GM23338 (cell line): ENCODE measurements at regions not wholly inside any gene's neighbourhood (a gene's known extent, or its start where the extent isn't known, plus 50 kb on each side); places are given as distances from the start of the nearest gene placed in this dataset.

Experiments
- ATAC-seq: fragments of 200-7000 bp; cut with Tn5 transposase; 3 replicates; pipeline ENCODE4 v1.9.1; 2020
- DNase-seq: peaks from one replicate; pipeline ENCODE4 v3.0.0-alpha.2; 2015; ENCODE audit warnings: low spot score
- H2AFZ ChIP-seq: fragments of 200-600 bp; sonication (generic); 2 replicates; pipeline ENCODE4 v1.8.0; 2016; ENCODE audit warnings: antibody characterized with exemption, mild to moderate bottlenecking, moderate library complexity
- H3F3A ChIP-seq: fragments of 200-600 bp; sonication (generic); replicated peaks from 2 replicates; pipeline ENCODE4 v1.8.0; 2017; ENCODE audit warnings: antibody characterized with exemption, mixed run types, low read depth
- H3K27ac ChIP-seq: fragments of 200-600 bp; sonication (generic); 2 replicates; pipeline ENCODE4 v1.6.1; 2016; ENCODE audit warnings: low read depth
- H3K27me3 ChIP-seq: fragments of 200-600 bp; sonication (generic); 2 replicates; pipeline ENCODE4 v1.8.0; 2016; ENCODE audit warnings: mild to moderate bottlenecking, mixed run types, moderate library complexity; ENCODE audit not compliant: insufficient read depth
- H3K36me3 ChIP-seq: fragments of 200-600 bp; sonication (generic); 2 replicates; pipeline ENCODE4 v1.8.0; 2016; ENCODE audit warnings: mild to moderate bottlenecking; ENCODE audit not compliant: insufficient read depth
- H3K4me1 ChIP-seq: fragments of 200-600 bp; sonication (generic); 2 replicates; pipeline ENCODE4 v1.8.0; 2016; ENCODE audit warnings: mild to moderate bottlenecking, moderate library complexity; ENCODE audit not compliant: insufficient read depth
- H3K4me2 ChIP-seq: fragments of 200-600 bp; sonication (generic); 2 replicates; pipeline ENCODE4 v1.7.1; 2017; ENCODE audit warnings: mixed run types
- H3K4me3 ChIP-seq: fragments of 200-600 bp; sonication (generic); 2 replicates; pipeline ENCODE4 v1.6.1; 2016; ENCODE audit warnings: mixed run types
- H3K79me2 ChIP-seq: fragments of 200-600 bp; sonication (generic); replicated peaks from 2 replicates; pipeline ENCODE4 v1.8.0; 2017; ENCODE audit warnings: mild to moderate bottlenecking; ENCODE audit not compliant: insufficient read depth
- H3K9me2 ChIP-seq: fragments of 200-600 bp; sonication (generic); 2 replicates; pipeline ENCODE4 v1.8.0; 2017; ENCODE audit not compliant: insufficient read depth
- H4K20me1 ChIP-seq: fragments of 200-600 bp; sonication (generic); replicated peaks from 2 replicates; pipeline ENCODE4 v1.8.0; 2017; ENCODE audit warnings: mild to moderate bottlenecking; ENCODE audit not compliant: insufficient read depth
- H3K27ac Mint-ChIP-seq: 2 replicates; pipeline ENCODE4 v1.8.0; 2020; ENCODE audit warnings: inconsistent platforms, mild to moderate bottlenecking, moderate library complexity, mixed read lengths
- H3K27me3 Mint-ChIP-seq: 3 replicates; pipeline ENCODE4 v1.8.0; 2022; ENCODE audit warnings: low read depth, mild to moderate bottlenecking, moderate library complexity, mixed read lengths, inconsistent platforms; ENCODE audit not compliant: insufficient read depth, poor library complexity
- H3K36me3 Mint-ChIP-seq: 3 replicates; pipeline ENCODE4 v1.8.0; 2021; ENCODE audit warnings: low read depth, mild to moderate bottlenecking, inconsistent platforms, moderate library complexity, mixed read lengths
- H3K4me1 Mint-ChIP-seq: 3 replicates; pipeline ENCODE4 v1.8.0; 2020; ENCODE audit warnings: mild to moderate bottlenecking, inconsistent platforms, mixed read lengths
- H3K4me3 Mint-ChIP-seq: 3 replicates; pipeline ENCODE4 v1.8.0; 2021; ENCODE audit warnings: moderate library complexity, mild to moderate bottlenecking, inconsistent platforms, mixed read lengths
- H3K9me3 Mint-ChIP-seq: 3 replicates; pipeline ENCODE4 v1.8.0; 2020; ENCODE audit warnings: moderate library complexity, mild to moderate bottlenecking, inconsistent platforms, mixed read lengths
- CREB1 ChIP-seq: fragments of 250-450 bp; sonication (Bioruptor Pico); IDR thresholded peaks from 2 replicates; pipeline ENCODE4 v1.5.0; 2020; ENCODE audit warnings: low read depth, mild to moderate bottlenecking, moderate library complexity
- EZH2 ChIP-seq: fragments of 200-600 bp; sonication (generic); IDR thresholded peaks from one replicate; pipeline ENCODE4 v1.8.0; 2017; ENCODE audit warnings: antibody characterized with exemption, mild to moderate bottlenecking, low read depth; ENCODE audit not compliant: unreplicated experiment
- EZH2phosphoT487 ChIP-seq: fragments of 200-600 bp; sonication (generic); IDR thresholded peaks from one replicate; pipeline ENCODE4 v1.8.1; 2018; ENCODE audit warnings: antibody characterized with exemption; ENCODE audit not compliant: unreplicated experiment
- JUNB ChIP-seq: IDR thresholded peaks from one replicate; pipeline ENCODE4 v1.6.1; 2016; ENCODE audit warnings: antibody characterized with exemption; ENCODE audit not compliant: unreplicated experiment
- NANOG ChIP-seq: IDR thresholded peaks from 2 replicates; pipeline ENCODE4 v1.6.1; 2016; ENCODE audit warnings: antibody characterized with exemption, borderline replicate concordance
- POLR2AphosphoS5 ChIP-seq: IDR thresholded peaks from 2 replicates; pipeline ENCODE4 v1.6.1; 2016; ENCODE audit warnings: antibody characterized with exemption, low read depth
- STAT1 ChIP-seq: IDR thresholded peaks from one replicate; pipeline ENCODE4 v1.6.1; 2016; ENCODE audit warnings: antibody characterized with exemption; ENCODE audit not compliant: unreplicated experiment
- ZNF114 ChIP-seq: fragments of 250-450 bp; sonication (Bioruptor Pico); IDR thresholded peaks from 2 replicates; pipeline ENCODE4 v1.5.0; 2020; ENCODE audit warnings: mild to moderate bottlenecking, moderate library complexity
- ZNF331 ChIP-seq: fragments of 250-450 bp; sonication (Bioruptor Pico); IDR thresholded peaks from 2 replicates; pipeline ENCODE4 v1.5.0; 2020; ENCODE audit warnings: low read depth, mild to moderate bottlenecking, moderate library complexity
- TF ChIP-seq, protein P1 (sequence below): IDR thresholded peaks from one replicate; pipeline ENCODE4 v1.6.1; 2018; ENCODE audit warnings: antibody characterized with exemption; ENCODE audit not compliant: unreplicated experiment
- TF ChIP-seq, protein P2 (sequence below), 2 experiments: fragments of 200-600 bp in 1 of 2; sonication (generic) in 1 of 2; conservative IDR thresholded peaks; 2 replicates each; pipeline versions ENCODE4 v1.5.1 to v1.6.1; 2016 to 2017; ENCODE audit warnings: antibody characterized with exemption in 2 of 2, low read depth in 2 of 2, mild to moderate bottlenecking in 2 of 2, moderate library complexity in 1 of 2
- TF ChIP-seq, protein P3 (sequence below): IDR thresholded peaks from 2 replicates; pipeline ENCODE4 v1.6.1; 2016; ENCODE audit warnings: antibody characterized with exemption
- TF ChIP-seq, protein P4 (sequence below): fragments of 250-450 bp; sonication (Bioruptor Pico); IDR thresholded peaks from 2 replicates; pipeline ENCODE4 v1.5.0; 2020; ENCODE audit warnings: mild to moderate bottlenecking, moderate library complexity

GRCh38 chr1:2928366-2929325 lies 92.6 kb upstream of the ACTRT2 start:
- H3K4me1 ChIP-seq, result no peaks in the 10 kb centered on the region
- Mint-ChIP-seq H3K27ac (no peak overlapping the region), H3K4me3 (no peak overlapping the region), H3K4me1 (no peaks in the 10 kb centered on the region; the same call in 2 of the 3 replicates), H3K36me3 (peaks cover 20% of the 10 kb centered on the region), H3K9me3 (peaks cover 75% of the 10 kb centered on the region), H3K27me3 (peaks cover 4% of the 10 kb centered on the region)
- no peaks in the 10 kb centered on the region for H3K36me3 ChIP-seq
- no peaks in the 10 kb centered on the region for H3K79me2 ChIP-seq
- DNase-seq (no peak), ATAC-seq (no peak)
- no peaks in the 10 kb centered on the region for H3K27me3 ChIP-seq
- no peak overlapping the region for H3K27ac ChIP-seq
- H3F3A ChIP-seq, result no peaks in the 10 kb centered on the region
- no peak overlapping the region for H2AFZ ChIP-seq
- H4K20me1 ChIP-seq, result no peaks in the 10 kb centered on the region
- H3K4me2 ChIP-seq, result no peak overlapping the region
- no peak overlapping the region for H3K4me3 ChIP-seq
- H3K9me2 ChIP-seq, result no peaks in the 10 kb centered on the region
- TF ChIP-seq EZH2 (no peak), NANOG (no peak), STAT1 (no peak), ZNF331 (CRISPR knock-in tag) (no peak), JUNB (no peak), ZNF114 (CRISPR knock-in tag) (no peak), POLR2AphosphoS5 (no peak), EZH2phosphoT487 (no peak), CREB1 (CRISPR knock-in tag) (no peak)
- TF ChIP-seq, protein P1, sequence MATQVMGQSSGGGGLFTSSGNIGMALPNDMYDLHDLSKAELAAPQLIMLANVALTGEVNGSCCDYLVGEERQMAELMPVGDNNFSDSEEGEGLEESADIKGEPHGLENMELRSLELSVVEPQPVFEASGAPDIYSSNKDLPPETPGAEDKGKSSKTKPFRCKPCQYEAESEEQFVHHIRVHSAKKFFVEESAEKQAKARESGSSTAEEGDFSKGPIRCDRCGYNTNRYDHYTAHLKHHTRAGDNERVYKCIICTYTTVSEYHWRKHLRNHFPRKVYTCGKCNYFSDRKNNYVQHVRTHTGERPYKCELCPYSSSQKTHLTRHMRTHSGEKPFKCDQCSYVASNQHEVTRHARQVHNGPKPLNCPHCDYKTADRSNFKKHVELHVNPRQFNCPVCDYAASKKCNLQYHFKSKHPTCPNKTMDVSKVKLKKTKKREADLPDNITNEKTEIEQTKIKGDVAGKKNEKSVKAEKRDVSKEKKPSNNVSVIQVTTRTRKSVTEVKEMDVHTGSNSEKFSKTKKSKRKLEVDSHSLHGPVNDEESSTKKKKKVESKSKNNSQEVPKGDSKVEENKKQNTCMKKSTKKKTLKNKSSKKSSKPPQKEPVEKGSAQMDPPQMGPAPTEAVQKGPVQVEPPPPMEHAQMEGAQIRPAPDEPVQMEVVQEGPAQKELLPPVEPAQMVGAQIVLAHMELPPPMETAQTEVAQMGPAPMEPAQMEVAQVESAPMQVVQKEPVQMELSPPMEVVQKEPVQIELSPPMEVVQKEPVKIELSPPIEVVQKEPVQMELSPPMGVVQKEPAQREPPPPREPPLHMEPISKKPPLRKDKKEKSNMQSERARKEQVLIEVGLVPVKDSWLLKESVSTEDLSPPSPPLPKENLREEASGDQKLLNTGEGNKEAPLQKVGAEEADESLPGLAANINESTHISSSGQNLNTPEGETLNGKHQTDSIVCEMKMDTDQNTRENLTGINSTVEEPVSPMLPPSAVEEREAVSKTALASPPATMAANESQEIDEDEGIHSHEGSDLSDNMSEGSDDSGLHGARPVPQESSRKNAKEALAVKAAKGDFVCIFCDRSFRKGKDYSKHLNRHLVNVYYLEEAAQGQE, result no peak
- TF ChIP-seq, protein P2, sequence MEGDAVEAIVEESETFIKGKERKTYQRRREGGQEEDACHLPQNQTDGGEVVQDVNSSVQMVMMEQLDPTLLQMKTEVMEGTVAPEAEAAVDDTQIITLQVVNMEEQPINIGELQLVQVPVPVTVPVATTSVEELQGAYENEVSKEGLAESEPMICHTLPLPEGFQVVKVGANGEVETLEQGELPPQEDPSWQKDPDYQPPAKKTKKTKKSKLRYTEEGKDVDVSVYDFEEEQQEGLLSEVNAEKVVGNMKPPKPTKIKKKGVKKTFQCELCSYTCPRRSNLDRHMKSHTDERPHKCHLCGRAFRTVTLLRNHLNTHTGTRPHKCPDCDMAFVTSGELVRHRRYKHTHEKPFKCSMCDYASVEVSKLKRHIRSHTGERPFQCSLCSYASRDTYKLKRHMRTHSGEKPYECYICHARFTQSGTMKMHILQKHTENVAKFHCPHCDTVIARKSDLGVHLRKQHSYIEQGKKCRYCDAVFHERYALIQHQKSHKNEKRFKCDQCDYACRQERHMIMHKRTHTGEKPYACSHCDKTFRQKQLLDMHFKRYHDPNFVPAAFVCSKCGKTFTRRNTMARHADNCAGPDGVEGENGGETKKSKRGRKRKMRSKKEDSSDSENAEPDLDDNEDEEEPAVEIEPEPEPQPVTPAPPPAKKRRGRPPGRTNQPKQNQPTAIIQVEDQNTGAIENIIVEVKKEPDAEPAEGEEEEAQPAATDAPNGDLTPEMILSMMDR (conservative IDR thresholded peaks at IDR 0.05; ENCODE audit: low read depth in 2 of 2), result no peak
- TF ChIP-seq, protein P3, sequence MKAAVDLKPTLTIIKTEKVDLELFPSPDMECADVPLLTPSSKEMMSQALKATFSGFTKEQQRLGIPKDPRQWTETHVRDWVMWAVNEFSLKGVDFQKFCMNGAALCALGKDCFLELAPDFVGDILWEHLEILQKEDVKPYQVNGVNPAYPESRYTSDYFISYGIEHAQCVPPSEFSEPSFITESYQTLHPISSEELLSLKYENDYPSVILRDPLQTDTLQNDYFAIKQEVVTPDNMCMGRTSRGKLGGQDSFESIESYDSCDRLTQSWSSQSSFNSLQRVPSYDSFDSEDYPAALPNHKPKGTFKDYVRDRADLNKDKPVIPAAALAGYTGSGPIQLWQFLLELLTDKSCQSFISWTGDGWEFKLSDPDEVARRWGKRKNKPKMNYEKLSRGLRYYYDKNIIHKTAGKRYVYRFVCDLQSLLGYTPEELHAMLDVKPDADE, result no peak
- TF ChIP-seq, protein P4, sequence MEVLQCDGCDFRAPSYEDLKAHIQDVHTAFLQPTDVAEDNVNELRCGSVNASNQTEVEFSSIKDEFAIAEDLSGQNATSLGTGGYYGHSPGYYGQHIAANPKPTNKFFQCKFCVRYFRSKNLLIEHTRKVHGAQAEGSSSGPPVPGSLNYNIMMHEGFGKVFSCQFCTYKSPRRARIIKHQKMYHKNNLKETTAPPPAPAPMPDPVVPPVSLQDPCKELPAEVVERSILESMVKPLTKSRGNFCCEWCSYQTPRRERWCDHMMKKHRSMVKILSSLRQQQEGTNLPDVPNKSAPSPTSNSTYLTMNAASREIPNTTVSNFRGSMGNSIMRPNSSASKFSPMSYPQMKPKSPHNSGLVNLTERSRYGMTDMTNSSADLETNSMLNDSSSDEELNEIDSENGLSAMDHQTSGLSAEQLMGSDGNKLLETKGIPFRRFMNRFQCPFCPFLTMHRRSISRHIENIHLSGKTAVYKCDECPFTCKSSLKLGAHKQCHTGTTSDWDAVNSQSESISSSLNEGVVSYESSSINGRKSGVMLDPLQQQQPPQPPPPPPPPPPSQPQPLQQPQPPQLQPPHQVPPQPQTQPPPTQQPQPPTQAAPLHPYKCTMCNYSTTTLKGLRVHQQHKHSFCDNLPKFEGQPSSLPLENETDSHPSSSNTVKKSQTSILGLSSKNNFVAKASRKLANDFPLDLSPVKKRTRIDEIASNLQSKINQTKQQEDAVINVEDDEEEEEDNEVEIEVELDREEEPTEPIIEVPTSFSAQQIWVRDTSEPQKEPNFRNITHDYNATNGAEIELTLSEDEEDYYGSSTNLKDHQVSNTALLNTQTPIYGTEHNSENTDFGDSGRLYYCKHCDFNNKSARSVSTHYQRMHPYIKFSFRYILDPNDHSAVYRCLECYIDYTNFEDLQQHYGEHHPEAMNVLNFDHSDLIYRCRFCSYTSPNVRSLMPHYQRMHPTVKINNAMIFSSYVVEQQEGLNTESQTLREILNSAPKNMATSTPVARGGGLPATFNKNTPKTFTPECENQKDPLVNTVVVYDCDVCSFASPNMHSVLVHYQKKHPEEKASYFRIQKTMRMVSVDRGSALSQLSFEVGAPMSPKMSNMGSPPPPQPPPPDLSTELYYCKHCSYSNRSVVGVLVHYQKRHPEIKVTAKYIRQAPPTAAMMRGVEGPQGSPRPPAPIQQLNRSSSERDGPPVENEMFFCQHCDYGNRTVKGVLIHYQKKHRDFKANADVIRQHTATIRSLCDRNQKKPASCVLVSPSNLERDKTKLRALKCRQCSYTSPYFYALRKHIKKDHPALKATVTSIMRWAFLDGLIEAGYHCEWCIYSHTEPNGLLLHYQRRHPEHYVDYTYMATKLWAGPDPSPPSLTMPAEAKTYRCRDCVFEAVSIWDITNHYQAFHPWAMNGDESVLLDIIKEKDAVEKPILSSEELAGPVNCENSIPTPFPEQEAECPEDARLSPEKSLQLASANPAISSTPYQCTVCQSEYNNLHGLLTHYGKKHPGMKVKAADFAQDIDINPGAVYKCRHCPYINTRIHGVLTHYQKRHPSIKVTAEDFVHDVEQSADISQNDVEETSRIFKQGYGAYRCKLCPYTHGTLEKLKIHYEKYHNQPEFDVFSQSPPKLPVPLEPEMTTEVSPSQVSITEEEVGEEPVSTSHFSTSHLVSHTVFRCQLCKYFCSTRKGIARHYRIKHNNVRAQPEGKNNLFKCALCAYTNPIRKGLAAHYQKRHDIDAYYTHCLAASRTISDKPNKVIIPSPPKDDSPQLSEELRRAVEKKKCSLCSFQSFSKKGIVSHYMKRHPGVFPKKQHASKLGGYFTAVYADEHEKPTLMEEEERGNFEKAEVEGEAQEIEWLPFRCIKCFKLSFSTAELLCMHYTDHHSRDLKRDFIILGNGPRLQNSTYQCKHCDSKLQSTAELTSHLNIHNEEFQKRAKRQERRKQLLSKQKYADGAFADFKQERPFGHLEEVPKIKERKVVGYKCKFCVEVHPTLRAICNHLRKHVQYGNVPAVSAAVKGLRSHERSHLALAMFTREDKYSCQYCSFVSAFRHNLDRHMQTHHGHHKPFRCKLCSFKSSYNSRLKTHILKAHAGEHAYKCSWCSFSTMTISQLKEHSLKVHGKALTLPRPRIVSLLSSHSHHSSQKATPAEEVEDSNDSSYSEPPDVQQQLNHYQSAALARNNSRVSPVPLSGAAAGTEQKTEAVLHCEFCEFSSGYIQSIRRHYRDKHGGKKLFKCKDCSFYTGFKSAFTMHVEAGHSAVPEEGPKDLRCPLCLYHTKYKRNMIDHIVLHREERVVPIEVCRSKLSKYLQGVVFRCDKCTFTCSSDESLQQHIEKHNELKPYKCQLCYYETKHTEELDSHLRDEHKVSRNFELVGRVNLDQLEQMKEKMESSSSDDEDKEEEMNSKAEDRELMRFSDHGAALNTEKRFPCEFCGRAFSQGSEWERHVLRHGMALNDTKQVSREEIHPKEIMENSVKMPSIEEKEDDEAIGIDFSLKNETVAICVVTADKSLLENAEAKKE (CRISPR knock-in tag), result no peak
